SK-N-MC (cell line): ENCODE measurements at regions not wholly inside any gene's neighbourhood (a gene's known extent, or its start where the extent isn't known, plus 50 kb on each side); places are given as distances from the start of the nearest gene placed in this dataset.

Source experiments
- EZH2 ChIP-seq: fragments of 200-600 bp; sonication (generic); IDR thresholded peaks from one replicate; pipeline ENCODE4 v1.6.1; 2017; ENCODE audit warnings: antibody characterized with exemption
- POLR2AphosphoS5 ChIP-seq: IDR thresholded peaks from 2 replicates; pipeline ENCODE4 v1.6.1; 2012; ENCODE audit warnings: mild to moderate bottlenecking, low read depth, low read length, borderline replicate concordance

- TF ChIP-seq POLR2AphosphoS5 (no peak), EZH2 (no peak)
Observed at GRCh38 chr22:23466351-23466750, 113.7 kb downstream of the IGLL1 start.
